NAMALWA (cell line): ENCODE measurements at regions not wholly inside any gene's neighbourhood (a gene's known extent, or its start where the extent isn't known, plus 50 kb on each side); places are given as distances from the start of the nearest gene placed in this dataset.
"Not testable (repeated sequence)": the region's sequence is repeated elsewhere in the genome, so short reads cannot be mapped to it uniquely, and the experiment has no call there.

Experiments
- DNase-seq: peaks from one replicate; pipeline ENCODE4 v3.0.0-alpha.2; 2015; ENCODE audit warnings: low spot score

DNA sequence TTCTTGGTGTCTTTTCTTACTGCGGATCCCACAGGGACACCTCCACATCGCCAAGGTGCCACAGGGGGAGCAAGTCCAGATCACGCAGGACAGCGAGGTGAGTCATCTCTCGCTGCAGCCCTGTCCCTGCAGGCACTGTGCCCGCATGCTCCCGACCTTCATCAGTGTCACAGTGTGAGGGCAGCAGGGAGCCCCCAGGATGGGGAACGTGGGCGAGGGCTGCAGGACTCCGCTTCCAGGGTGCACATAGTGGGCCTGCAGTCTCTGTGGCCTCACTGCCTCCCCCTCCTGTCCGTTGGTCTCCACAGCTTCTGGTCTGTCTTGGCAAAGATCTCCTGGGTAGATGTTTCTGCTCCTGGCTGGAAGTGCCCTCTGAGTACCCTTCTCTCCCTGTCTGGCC is 78.0 kb downstream of the NPIPB11 start:
- not testable (repeated sequence) for DNase-seq

DNA sequence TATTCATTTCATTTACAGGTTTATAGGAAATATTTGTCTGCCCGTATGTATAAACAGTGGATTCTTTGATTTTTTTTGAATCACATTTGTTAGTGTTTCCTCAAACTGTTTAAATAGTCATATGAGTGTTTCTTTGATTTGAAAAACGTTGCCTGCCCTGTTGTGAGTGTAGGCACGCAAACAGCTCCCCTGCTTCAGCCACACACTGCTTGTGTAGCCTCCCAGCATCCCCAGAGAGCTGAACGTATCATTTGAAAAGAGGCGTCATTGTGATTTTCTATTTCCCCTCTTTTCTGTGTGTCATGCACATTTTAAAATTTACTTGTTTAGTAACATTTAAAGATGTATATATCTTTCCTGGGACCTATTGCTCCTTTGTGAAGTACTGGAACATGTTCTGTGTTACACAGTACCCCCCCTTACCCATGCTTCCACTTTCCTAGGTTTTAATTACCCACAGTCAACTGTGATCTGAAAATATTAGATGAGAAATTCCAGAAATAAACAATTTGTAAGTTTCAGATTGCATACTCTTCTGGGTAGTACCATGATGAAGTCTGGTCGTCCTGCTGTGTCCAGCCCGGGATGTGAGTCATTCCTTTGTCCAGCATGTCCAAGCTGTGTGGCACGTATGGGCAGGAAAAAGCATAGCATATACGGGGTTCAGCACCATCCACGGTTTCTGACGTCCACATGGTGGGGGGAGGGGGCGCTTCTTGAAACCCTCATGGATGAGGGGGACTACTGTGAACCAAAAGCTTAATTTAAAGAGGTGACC is 78.7 kb downstream of the NPIPB11 start:
- DNase-seq: not testable (repeated sequence)

DNA sequence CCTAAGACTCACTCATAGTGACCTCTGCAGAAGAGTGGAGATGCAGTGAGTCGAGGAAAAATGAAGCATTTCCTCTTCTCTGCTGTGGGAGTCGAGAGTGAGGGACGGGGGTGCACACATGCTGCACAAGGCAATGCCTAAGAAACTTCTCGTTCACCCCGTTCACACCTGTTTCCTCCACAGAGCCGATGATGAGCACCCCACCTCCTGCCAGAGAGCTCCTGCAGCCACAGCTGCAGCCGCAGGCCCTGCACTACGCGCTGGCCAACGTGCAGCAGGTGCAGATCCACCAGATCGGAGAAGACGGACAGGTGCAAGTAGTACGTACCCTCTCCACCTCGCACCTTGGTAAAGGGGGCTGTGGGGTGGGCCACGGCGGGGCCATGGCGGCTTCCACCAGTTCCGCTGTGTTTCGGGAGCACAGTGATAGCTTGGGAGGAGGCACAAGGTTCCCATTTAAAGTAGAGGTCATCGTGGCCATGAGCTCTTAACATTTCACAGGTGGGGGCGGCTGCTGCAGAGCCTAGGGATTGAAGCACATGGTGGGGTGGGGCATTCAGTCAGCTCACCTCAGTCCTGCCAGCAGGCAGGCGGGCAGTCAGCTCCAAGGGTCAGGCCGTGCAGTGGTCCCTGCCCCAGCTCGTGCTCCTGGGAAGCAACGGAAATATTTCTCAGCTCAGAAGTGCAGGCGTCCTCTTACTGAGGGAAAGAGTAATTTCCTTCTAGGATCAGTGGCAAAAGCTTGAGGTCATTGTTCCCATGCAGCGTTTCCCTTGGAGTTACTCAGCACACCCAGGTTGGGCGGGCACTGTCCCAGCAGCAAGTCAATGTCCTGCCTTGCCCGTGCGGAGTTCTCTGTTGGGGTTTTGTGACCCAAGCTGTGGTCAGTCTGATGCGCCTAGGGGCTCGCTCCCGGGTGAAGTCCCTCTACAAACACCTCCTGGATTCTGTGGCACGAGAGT is 80.1 kb downstream of the NPIPB11 start:
- DNase-seq: not testable (repeated sequence)

DNA sequence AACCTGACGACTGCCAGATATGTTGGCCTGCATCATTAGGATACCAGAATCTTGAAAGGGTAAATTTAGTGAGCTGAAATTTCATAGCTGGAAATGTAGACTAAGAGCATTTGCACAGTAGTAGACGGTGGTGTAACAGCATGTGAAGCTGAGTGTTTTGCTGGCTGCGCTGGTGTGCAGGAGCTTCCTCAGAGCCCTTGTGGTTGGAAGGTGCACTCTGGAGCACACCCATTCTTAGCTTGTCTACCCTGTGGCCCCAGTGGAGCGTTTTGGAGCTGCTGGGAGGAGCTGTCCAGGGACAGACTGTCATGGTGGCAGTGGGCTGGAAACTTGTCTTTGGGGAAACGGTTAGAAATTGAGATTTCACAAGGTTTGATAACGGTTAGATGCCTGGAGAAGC is 82.8 kb downstream of the NPIPB11 start:
- not testable (repeated sequence) for DNase-seq

DNA sequence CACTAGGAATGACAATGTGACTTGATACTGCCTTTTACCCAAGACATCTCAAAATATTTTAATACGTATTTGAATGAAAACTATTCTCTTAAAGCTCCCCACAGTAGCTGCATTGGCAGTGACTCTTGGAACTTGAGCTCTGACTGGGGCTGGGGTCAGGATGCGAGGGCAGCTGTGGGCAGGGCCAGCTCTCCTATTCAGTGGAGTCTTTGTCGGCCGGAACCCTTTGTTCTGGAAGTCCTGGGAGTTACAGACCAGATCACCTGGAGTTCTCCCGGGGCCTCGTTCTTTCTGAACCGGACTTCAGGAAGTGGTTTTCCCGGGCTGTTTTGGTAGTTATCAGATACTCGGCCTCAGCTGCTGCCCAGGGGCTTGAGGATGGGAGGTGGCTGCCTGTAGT is 84.9 kb downstream of the NPIPB11 start:
- DNase-seq: no peak

DNA sequence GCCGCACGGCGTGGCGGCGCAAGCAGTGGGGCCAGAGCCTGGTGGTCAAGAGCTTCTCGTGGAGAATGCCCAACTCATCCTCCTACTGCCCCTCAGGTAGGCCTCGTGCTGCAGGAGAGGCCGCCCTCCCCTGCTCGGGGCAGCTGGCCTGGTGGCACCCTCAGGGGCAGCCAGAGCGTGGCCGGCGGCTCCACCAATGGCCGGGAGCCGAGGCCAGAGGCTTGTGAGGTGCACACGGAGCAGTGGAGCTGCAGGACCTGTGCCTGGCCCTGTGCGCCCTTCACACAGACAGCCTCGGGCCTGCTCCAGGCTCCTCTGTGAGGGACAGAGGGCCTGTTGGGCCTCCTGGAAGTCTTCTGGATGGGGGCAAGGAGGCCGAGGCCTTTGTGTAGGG is 85.5 kb downstream of the NPIPB11 start:
- no peak for DNase-seq

DNA sequence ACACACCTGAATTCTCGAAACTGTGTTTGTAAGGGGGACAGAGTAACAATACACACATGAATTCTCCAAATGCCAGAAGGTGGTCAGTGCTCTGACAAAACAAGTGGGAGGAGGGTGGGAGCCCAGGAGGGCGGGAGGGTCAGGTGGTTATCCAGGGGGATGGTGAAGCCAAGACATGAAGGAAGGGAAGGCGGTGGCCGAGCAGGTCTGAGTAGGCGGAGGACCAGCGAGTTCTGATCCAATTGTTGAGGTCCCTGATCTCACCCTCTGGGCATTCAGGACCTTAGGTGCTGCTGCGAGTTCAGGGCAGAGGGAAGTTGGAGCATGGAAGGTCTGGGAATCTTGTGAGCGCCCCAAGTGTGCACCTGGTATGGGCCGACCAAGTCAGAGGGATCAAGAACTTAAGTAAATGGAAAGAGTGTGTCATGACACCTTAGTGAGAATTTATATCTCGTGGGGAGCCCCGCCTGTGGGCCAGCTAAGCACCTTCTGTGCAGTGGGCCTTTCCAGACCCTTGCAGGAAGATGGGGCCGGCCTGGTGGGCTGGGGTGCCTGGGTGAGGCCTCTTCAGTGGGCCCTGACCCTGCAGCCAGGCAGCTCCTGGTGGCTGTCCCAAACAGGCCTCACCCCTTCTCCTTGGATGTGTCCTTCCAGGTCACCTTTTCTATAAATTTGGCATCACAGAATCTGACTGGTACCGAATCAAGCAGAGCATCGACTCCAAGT is 86.1 kb downstream of the NPIPB11 start:
- DNase-seq: no peak

DNA sequence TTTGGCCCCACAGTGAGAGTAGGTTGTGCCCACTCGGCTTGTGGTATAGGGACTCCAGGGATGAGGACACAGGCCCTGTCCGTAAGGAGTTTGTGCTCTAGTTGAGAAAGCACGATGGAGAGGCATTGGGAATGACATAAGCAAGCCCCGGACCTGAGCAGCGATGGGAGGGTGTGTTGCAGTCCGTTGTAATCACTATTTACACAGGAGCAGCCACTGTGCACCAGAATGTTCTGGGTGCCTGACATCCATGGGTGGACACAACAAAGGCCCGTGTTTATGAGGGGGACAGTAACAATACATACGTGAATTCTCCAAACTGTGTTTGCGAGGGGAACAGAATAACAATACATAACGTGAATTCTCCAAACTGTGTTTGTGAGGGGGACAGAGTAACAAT is 86.8 kb downstream of the NPIPB11 start:
- no peak for DNase-seq

DNA sequence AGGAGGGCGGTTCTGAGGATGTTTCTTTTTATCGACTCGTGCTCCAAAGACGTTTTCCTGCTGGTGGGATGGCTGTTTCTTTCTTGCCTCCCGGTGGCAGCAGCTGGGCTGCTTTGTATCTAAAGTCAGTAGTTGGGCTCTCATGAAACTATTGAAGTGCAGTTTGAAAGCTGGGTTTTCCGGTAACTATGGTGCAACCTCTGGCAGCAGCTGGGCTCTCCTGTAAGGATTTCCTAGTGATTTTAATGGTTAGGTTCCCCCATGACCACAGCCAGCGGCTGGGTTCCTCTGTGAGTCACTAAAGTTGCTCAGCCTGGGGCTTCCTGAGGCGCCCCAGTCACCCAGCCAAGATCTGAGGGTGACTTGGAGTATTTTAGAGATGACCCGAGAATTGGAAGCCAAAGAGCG is 87.9 kb downstream of the NPIPB11 start:
- not testable (repeated sequence) for DNase-seq

DNA sequence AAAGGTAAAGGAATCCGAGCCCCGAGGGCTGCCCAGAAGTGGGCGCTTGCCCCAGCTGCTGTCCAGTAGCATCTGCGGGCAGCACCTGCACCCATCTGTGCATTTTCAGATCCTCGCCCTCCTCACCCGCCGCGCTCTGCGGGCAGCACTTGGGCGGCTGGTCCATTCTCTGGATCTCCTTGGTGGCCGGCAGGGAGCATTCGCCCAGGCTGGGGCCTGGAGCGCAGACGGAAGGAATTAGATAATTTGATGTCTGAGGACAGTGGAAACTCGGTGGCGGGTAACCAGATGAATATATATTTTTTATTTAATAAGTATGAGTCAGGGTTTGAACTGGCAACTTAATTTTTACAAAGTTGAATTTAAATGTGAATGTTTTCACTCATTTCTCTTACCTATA is 88.5 kb downstream of the NPIPB11 start:
- no peak for DNase-seq

DNA sequence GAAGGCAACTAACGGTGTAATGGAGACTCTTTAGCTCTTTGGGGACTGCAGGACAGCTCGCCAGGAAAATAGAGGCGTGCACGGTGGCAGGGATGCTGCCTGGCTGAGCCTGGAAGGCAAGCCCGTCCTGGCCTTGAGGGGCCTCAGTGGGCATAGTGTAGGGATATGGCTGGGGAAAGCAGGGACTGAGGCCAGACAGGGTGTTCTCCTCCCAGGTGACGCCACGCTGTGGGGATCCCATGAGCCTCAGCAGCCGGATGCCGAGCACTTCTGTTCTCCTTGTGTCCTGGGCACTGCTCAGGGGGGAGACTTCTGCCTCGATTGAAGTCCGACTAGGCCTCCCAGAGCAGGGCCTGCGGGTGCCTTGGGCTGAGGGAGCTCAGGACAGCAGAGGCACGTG is 89.2 kb downstream of the NPIPB11 start:
- no peak for DNase-seq

DNA sequence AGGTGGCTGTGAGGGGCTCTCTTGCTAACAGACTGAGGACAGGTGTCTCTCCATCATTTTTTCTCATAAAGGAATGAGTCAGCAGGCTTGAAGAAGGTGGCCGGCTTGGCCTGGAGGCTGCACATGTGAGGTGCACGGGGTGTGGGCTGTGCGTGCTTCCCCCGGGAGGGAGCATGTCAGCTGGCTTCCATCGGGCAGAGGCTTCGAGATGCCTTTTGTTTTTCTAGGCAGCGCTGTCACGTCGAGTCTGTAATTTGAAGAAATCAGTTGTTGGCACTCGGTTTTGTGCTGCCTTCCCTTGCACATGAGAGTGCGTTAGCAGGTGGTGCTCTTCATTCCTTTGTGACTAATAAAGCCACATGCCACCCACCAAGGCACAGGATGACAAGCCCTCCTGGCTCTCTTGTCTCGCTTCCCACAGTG is 89.7 kb downstream of the NPIPB11 start:
- DNase-seq: no peak

DNA sequence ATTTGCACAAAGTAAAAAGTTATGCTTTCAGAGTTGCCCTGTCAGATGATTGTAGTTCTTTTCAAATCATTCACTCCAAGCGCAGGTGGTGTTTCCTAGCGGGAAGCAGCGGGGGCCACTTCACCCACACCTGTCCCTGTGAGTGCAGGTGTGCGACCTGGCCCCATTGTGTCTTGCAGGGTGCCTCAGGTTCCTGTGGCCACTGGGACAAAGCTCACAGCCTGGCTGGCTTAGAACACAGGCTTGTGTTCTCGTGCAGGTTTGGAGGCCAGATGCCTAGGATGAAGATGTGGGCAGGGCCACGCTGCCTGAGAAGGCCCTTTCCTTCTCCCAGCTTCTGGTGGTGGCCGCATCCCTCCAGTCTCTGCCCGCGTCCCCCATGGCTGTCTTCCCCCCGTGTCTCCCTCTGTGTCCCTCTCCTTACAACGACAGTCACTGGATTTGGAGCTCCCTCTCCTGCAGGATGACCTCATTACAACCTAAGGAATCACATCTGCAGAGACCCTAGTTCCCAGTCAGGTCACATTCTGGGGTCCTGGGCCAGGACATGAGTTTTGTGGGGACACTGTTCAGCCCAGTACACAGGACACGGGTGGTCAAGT is 90.5 kb downstream of the NPIPB11 start:
- DNase-seq: no peak

DNA sequence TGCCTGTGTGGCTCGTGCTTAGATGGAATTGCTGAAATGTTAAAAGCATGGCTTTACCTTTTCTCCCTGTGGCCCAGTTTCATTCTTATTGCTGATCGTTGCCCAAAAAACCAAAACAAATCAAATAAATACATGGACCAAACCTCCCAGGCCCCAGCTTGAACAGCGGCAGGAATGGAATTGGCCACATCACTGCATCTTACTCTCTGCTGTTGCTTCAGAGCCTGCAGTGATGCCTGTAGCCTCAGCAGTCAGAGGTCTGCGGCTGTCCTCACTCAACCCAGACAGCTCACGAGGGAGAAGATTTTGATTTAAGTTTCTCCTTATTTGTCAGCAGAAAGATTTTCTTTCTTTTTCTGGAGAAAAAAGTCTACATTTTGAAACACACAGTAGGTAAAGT is 91.5 kb downstream of the NPIPB11 start:
- no peak for DNase-seq

DNA sequence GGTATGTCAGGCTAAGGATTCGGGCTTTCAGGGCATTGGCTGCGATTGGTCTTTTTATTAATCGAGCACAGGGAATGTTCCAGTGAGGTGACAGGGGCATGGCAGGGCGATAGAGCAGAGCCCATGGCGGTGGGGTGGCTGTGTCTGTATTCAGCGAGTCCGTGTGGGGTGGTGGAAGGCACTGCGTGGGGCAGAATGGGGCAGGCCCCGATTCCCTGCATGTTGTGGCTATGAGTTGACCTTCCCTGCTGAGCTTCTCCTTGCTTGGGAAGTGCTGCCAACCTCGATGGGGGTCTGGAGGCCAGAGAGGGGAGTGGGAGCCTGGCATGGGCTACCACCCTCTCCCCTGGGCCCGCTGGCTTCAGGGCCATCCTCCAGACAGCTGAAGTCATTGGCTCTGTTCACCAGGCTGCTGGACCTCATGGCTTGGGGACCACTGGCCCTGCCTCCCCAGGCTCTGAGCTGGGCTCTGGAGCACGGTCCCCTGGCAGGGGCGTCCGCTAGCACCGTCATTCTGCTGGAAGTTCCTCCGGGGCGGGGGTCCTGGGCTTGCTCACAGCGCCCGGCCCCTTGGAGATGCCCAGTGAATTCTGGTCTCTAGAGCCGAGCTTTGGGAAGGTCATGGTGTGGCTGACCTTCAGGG is 92.1 kb downstream of the NPIPB11 start:
- no peak for DNase-seq

DNA sequence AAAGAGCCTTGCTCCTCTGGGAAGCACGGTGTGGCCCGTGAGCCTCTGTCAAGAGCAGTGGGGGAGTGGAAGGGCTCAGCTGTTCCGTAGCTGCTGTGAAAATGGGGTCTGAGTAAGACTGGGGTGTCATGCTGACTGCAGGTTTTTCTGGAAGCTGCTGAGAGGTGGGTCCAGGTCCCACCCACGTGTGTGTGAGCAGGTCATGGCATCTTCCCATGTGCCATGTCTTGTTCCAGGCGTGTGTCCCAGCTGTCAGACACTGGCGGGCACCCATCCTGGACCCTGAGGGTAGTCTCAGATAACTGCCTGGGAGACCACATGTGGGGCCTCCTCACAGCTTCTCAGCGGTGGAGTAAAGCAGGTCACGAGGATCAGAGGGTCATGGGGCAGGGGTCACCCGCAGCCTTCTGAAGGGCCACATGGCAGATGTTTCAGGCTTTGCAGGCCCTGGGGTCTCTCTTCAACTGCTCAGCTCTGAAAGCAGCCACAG is 92.9 kb downstream of the NPIPB11 start:
- DNase-seq: no peak

DNA sequence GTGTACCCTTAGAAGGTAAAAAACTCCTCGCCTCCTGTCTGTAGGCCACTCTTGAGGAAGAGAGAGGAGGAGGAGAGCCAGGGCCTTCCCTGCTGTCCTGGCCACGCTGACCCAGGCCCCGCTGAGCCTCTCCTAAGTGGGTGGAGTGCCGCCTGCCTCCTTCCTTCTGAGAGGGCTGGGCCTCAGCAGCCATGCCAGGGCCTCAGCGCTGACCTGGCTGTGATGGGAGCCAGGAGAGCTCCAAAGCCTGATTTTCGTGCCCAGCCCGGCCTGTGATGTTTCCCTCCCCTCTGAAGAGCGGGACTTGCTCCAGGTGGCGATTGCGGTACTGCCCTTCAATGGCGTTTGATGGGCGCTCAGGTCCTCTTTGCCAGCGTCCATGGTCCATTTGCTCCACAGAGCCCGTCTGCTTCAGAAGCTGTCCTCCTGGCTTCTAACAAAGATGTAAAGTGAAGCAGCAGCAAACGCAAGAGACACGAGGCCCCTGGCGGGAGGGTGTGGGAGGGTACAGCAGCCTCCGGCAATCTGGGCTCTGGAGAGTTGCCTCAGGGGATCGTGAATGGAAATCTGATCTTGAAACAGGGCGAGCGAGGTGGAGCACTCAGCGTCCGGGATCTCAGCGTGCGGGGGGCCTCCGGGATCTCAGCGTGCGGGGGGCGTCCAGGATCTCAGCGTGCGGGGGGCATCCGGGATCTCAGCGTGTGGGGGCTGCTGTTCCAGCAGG is 93.5 kb downstream of the NPIPB11 start:
- DNase-seq: no peak

DNA sequence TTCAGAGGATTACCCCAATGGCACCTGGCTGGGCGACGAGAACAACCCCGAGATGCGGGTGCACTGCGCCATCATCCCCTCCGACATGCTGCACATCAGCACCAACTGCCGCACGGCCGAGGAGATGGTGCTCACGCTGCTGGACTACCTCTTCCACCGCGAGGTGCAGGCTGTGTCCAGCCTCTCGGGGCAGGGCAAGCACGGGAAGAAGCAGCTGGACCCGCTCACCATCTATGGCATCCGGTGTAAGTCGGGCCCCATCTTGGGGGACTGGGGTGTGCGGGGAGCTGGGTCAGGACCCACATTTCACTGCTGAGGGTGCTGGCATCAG is 94.2 kb downstream of the NPIPB11 start:
- not testable (repeated sequence) for DNase-seq

DNA sequence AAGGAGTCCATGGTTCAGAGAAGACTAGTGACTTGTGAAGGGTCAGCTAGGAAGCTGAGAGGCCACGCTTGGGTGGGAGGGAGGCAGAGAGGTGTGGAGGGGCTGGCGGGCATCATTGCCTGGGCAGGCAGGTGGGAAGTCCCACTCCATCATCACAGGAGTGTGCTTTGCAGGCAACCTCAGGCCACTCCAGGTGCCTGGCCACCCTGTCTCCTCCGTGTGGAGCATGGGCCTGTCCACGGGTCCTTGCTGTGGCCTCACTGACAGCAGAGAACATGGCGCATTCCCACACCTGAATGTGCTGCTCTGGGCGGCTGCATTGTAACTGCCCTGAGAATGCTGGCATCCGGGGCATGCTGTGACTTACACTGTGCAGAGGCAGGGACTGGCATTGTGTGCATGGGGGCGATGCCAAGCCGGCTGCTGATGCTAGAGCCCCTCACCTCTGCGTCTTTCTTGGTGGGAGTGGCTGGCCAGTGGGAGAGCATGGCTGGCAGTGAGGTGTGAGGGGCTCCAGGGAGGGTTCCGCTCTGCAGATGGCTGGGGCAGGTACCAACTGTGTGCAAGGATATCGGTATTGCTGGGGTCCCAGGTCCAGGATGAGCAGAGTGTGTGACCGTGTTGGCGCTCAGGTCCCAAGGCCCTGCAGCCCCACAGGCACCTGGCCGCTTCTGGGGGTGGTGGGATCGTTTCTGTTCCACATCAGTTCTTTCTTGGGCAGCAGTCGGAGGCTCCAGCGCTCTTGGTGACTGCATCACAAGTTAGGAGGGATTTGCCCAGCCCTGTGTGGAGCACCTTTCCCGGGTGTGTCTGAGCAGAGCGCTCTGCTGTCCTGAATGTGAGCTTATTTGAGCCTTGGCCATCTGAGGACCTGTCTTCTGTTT is 94.8 kb downstream of the NPIPB11 start:
- no peak for DNase-seq

DNA sequence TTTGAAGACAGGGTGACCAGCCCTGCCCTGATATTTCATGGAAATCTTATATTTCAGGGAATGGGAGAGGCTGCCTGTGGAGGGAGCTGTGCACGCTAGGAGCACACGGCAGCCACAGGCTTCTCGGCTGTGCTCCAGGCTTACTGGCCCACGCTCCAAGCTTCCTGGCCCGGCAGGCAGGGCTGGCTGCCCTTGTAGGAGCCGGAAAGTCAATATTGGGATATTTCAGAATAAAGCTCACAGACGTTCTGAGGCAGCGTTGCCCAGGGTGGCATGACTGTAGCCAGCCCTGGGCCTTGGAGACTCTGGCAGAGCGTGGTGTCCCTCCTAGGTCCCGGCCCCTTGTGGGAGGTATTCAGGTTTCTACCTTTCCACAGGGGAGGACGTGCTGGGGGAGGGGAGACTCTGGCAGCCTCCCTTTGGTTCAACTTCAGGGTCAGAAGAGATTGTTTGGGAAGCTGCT is 95.6 kb downstream of the NPIPB11 start:
- no peak for DNase-seq
